SK-N-SH (cell line): ENCODE measurements at regions not wholly inside any gene's neighbourhood (a gene's known extent, or its start where the extent isn't known, plus 50 kb on each side); places are given as distances from the start of the nearest gene placed in this dataset.
A peak's percentile ranks its signal among the peaks of the same experiment; 100 is the strongest.

ENCODE experiments used
- CTCF ChIA-PET: fragments of 300-600, 350-600 bp; formaldehyde crosslinking; extraction: SDS; loops from one replicate; lab custom pipeline; 2021; lab: Yijun Ruan, JAX
- POLR2A ChIA-PET: fragments of 350-600 bp; sonication (Branson Sonifier 250); formaldehyde crosslinking; extraction: SDS; loops from one replicate; lab custom pipeline; 2020; ENCODE audit warnings: antibody characterized with exemption, inconsistent platforms; lab: Yijun Ruan, JAX
- DNase-seq: peaks from one replicate; pipeline ENCODE4 v3.0.0; 2012
- H2AFZ ChIP-seq: fragments of 200-600 bp; sonication (generic); 2 replicates; pipeline ENCODE4 v1.8.1; 2016; ENCODE audit warnings: antibody characterized with exemption, mild to moderate bottlenecking, low read depth
- H3F3A ChIP-seq: fragments of 200-600 bp; sonication (generic); replicated peaks from 2 replicates; pipeline ENCODE3; 2016; ENCODE audit warnings: antibody characterized with exemption, mild to moderate bottlenecking; ENCODE audit not compliant: insufficient read depth
- H3K27ac ChIP-seq, 2 experiments: fragments of 200-500 bp in 1 of 2; fragments of 200-600 bp in 1 of 2; sonication (Bioruptor generic) in 1 of 2; sonication (generic), shearing (Covaris generic) in 1 of 2; 2 replicates each; pipeline versions ENCODE4 v1.5.1 to v1.6.1; 2014 to 2016; ENCODE audit warnings: low read depth in 2 of 2, inconsistent platforms in 1 of 2, low read length in 1 of 2, mild to moderate bottlenecking in 1 of 2, mixed read lengths in 1 of 2
- H3K27me3 ChIP-seq: fragments of 200-600 bp; sonication (generic), shearing (Covaris generic); 2 replicates; pipeline ENCODE4 v1.6.1; 2016; ENCODE audit warnings: mixed run types; ENCODE audit not compliant: insufficient read depth
- H3K36me3 ChIP-seq, 2 experiments: fragments of 200-500 bp in 1 of 2; fragments of 200-600 bp in 1 of 2; sonication (Bioruptor generic) in 1 of 2; sonication (generic) in 1 of 2; replicated peaks in 1 of 2; 2 replicates each; pipeline versions ENCODE3 to v1.5.1; 2014 to 2016; ENCODE audit warnings: low read length in 1 of 2, mild to moderate bottlenecking in 1 of 2; ENCODE audit not compliant: insufficient read depth in 2 of 2, control insufficient read depth in 1 of 2
- H3K4me1 ChIP-seq, 2 experiments: fragments of 200-500 bp in 1 of 2; fragments of 200-600 bp in 1 of 2; sonication (Bioruptor generic) in 1 of 2; sonication (generic), shearing (Covaris generic) in 1 of 2; 2 replicates each; pipeline versions ENCODE4 v1.5.1 to v1.6.1; 2014 to 2016; ENCODE audit warnings: low read depth in 1 of 2, low read length in 1 of 2, mixed run types in 1 of 2; ENCODE audit not compliant: insufficient read depth in 2 of 2, control insufficient read depth in 1 of 2
- H3K4me2 ChIP-seq: fragments of 200-600 bp; sonication (generic), shearing (Covaris generic); 2 replicates; pipeline ENCODE4 v1.6.1; 2017; ENCODE audit warnings: mixed run types
- H3K4me3 ChIP-seq, 2 experiments: fragments of 200-500 bp in 1 of 2; fragments of 200-600 bp in 1 of 2; sonication (Bioruptor generic) in 1 of 2; sonication (generic), shearing (Covaris generic) in 1 of 2; 2 replicates each; pipeline versions ENCODE4 v1.5.1 to v1.8.1; 2014 to 2016; ENCODE audit warnings: low read depth in 2 of 2, inconsistent platforms in 1 of 2, low read length in 1 of 2, mild to moderate bottlenecking in 1 of 2, mixed read lengths in 1 of 2, moderate library complexity in 1 of 2
- H3K79me2 ChIP-seq: fragments of 200-600 bp; sonication (generic); 2 replicates; pipeline ENCODE4 v1.8.1; 2017; ENCODE audit warnings: mild to moderate bottlenecking; ENCODE audit not compliant: insufficient read depth
- H3K9ac ChIP-seq: fragments of 200-600 bp; sonication (generic); 2 replicates; pipeline ENCODE4 v1.6.1; 2017; ENCODE audit warnings: mixed run types
- H3K9me2 ChIP-seq: fragments of 200-600 bp; sonication (generic); 2 replicates; pipeline ENCODE4 v1.6.1; 2017; ENCODE audit warnings: mixed run types
- H3K9me3 ChIP-seq: fragments of 200-600 bp; sonication (generic); 2 replicates; pipeline ENCODE4 v1.6.1; 2017; ENCODE audit warnings: mixed run types, mild to moderate bottlenecking, moderate library complexity
- H4K20me1 ChIP-seq: fragments of 200-600 bp; sonication (generic); 2 replicates; pipeline ENCODE4 v1.6.1; 2017; ENCODE audit warnings: mild to moderate bottlenecking, mixed run types; ENCODE audit not compliant: insufficient read depth
- CTCF ChIP-seq: fragments of 200-600 bp; sonication (generic); IDR thresholded peaks from 2 replicates; pipeline ENCODE4 v1.6.1; 2017; ENCODE audit warnings: antibody characterized with exemption, mild to moderate bottlenecking, moderate library complexity
- ELF1 ChIP-seq: IDR thresholded peaks from 2 replicates; pipeline ENCODE4 v1.4.0; 2012
- FOXJ3 ChIP-seq: sonication (generic); formaldehyde crosslinking; IDR thresholded peaks from 2 replicates; pipeline ENCODE4 v1.5.1; 2020; ENCODE audit warnings: mild to moderate bottlenecking, missing genetic modification reagents
- GATA2 ChIP-seq: sonication (generic); formaldehyde crosslinking; IDR thresholded peaks from 2 replicates; pipeline ENCODE4 v1.5.0; 2020; ENCODE audit warnings: mild to moderate bottlenecking, missing genetic modification reagents
- IRF3 ChIP-seq: fragments of 150-350 bp; IDR thresholded peaks from 2 replicates; pipeline ENCODE4 v1.6.1; 2016; ENCODE audit warnings: mild to moderate bottlenecking, low read depth, low read length
- JUND ChIP-seq: IDR thresholded peaks from 2 replicates; pipeline ENCODE4 v1.4.0; 2012
- MEF2A ChIP-seq: IDR thresholded peaks from 2 replicates; pipeline ENCODE4 v1.4.0; 2012; ENCODE audit warnings: low read depth, borderline replicate concordance
- MXI1 ChIP-seq: IDR thresholded peaks from 2 replicates; pipeline ENCODE4 v1.6.1; 2012; ENCODE audit warnings: mild to moderate bottlenecking, low read depth, low read length, improper control_type of control experiment
- RAD21 ChIP-seq: IDR thresholded peaks from 2 replicates; pipeline ENCODE4 v1.6.1; 2012; ENCODE audit warnings: mild to moderate bottlenecking, low read length
- REST ChIP-seq: IDR thresholded peaks from 2 replicates; pipeline ENCODE4 v1.6.1; 2012; ENCODE audit warnings: mild to moderate bottlenecking, low read depth, low read length, moderate library complexity
- RFX5 ChIP-seq: IDR thresholded peaks from 2 replicates; pipeline ENCODE4 v1.6.1; 2012; ENCODE audit warnings: mild to moderate bottlenecking, improper control_type of control experiment, low read length
- RXRA ChIP-seq: IDR thresholded peaks from 2 replicates; pipeline ENCODE4 v1.4.0; 2012; ENCODE audit warnings: low read depth, mild to moderate bottlenecking, borderline replicate concordance
- SMC3 ChIP-seq: IDR thresholded peaks from 2 replicates; pipeline ENCODE4 v1.6.1; 2012; ENCODE audit warnings: low read depth, low read length, improper control_type of control experiment
- TAF1 ChIP-seq: IDR thresholded peaks from 2 replicates; pipeline ENCODE4 v1.6.1; 2012; ENCODE audit warnings: low read depth, mild to moderate bottlenecking, low read length, moderate library complexity, borderline replicate concordance
- TCF12 ChIP-seq: IDR thresholded peaks from 2 replicates; pipeline ENCODE4 v1.4.0; 2012
- USF2 ChIP-seq: fragments of 150-350 bp; IDR thresholded peaks from 2 replicates; pipeline ENCODE4 v1.6.1; 2017; ENCODE audit warnings: antibody characterized with exemption, low read length, low read depth, borderline replicate concordance
- YY1 ChIP-seq: IDR thresholded peaks from 2 replicates; pipeline ENCODE4 v1.4.0; 2012; ENCODE audit warnings: low read depth, mild to moderate bottlenecking
- WGBS: methylation state at CpG from one replicate; pipeline ENCODE4 v1.1.6; 2017; ENCODE audit warnings: low lambda C conversion rate; 5-methylcytosine and 5-hydroxymethylcytosine counted together

GRCh38 chr5:144644317-144644716 lies 473.6 kb downstream of the KCTD16 start:
- no peak for DNase-seq
- POLR2A ChIA-PET, result no interaction called here

GRCh38 chr5:144638787-144639186 lies 468.1 kb downstream of the KCTD16 start:
- H3K9me3 ChIP-seq, result no peaks in the 10 kb centered on the region
- no peaks in the 10 kb centered on the region for H3K36me3 ChIP-seq
- H4K20me1 ChIP-seq, result no peaks in the 10 kb centered on the region
- H3K4me2 ChIP-seq, result no peak overlapping the region
- H3F3A ChIP-seq, result no peaks in the 10 kb centered on the region
- no peaks in the 10 kb centered on the region for H3K79me2 ChIP-seq
- H3K27ac ChIP-seq, result peak overlapping the region in 1 of 2 experiments; percentile 69; a peak in 2 of 4 replicates
- no peak overlapping the region for H2AFZ ChIP-seq
- ChIA-PET CTCF (no interaction called here), POLR2A (no interaction called here)
- H3K9ac ChIP-seq, result no peak overlapping the region
- H3K27me3 ChIP-seq, result no peaks in the 10 kb centered on the region
- H3K4me1 ChIP-seq, result peaks cover 0 to 5% of the 10 kb centered on the region in 2 experiments; a peak in 2 of 4 replicates
- no peak overlapping the region for H3K4me3 ChIP-seq
- DNase-seq, result peak; percentile 42
- 5% methylated on average over 2 of the region's 2 CpGs for WGBS
- no peaks in the 10 kb centered on the region for H3K9me2 ChIP-seq
- TF ChIP-seq YY1 (no peak), USF2 (no peak), MEF2A (no peak), IRF3 (no peak), REST (no peak), JUND (no peak), GATA2 (CRISPR knock-in tag) (peak; percentile 90), TAF1 (no peak), MXI1 (no peak), ELF1 (no peak), RXRA (no peak)

More at GRCh38 chr5:144644317-144644716, 473.6 kb downstream of the KCTD16 start:
- no peaks in the 10 kb centered on the region for H3K9me2 ChIP-seq
- H3K36me3 ChIP-seq, result no peaks in the 10 kb centered on the region
- no peaks in the 10 kb centered on the region for H4K20me1 ChIP-seq
- no peaks in the 10 kb centered on the region for H3K9me3 ChIP-seq
- TF ChIP-seq TCF12 (no peak), IRF3 (no peak), FOXJ3 (CRISPR knock-in tag) (no peak), RAD21 (no peak), SMC3 (no peak), CTCF (no peak), RFX5 (no peak)
- H3K4me2 ChIP-seq, result no peak overlapping the region
- CTCF ChIA-PET, result no interaction called here
- no peak overlapping the region for H3K27ac ChIP-seq
- no peak overlapping the region for H2AFZ ChIP-seq
- no peaks in the 10 kb centered on the region for H3K27me3 ChIP-seq
- H3K4me1 ChIP-seq, result peaks cover 0 to 2% of the 10 kb centered on the region in 2 experiments; a peak in 2 of 4 replicates
- WGBS, result 46% methylated on average over 3 of the region's 3 CpGs
- H3K4me3 ChIP-seq, result no peak overlapping the region
- H3K9ac ChIP-seq, result no peak overlapping the region
- no peaks in the 10 kb centered on the region for H3F3A ChIP-seq
- no peaks in the 10 kb centered on the region for H3K79me2 ChIP-seq
